ENCODE measurements at regions not wholly inside any gene's neighbourhood (a gene's known extent, or its start where the extent isn't known, plus 50 kb on each side); places are given as distances from the start of the nearest gene placed in this dataset.

GRCh38 chr9:135310134-135310533, 169.4 kb upstream of the PPP1R26 start:
- intact Hi-C loops (cut with micrococcal nuclease; ENCODE audit: unreplicated experiment), result no loop called here
- Histone ChIP-seq H3K27ac (ENCODE audit: low read length) (no peak overlapping the region), H3K27me3 (ENCODE audit: control insufficient read depth, insufficient read depth, low read length) (peaks cover 5% of the 10 kb centered on the region), H3K9me3 (ENCODE audit: control insufficient read depth, insufficient read depth, low read depth, low read length) (no peaks in the 10 kb centered on the region), H3K36me3 (ENCODE audit: control insufficient read depth, insufficient read depth, low read length) (no peaks in the 10 kb centered on the region), H3K4me3 (ENCODE audit: low read depth in 2 of 2, low read length in 2 of 2) (no peak overlapping the region), H3K4me1 (ENCODE audit: control insufficient read depth, insufficient read depth, low read length) (no peaks in the 10 kb centered on the region)
- ChIA-PET CTCF (no interaction called here), POLR2A (no interaction called here)
- ATAC-seq, result no peak
- no peak for TF ChIP-seq SIN3A (IDR thresholded peaks at IDR 0.05; ENCODE audit: borderline replicate concordance, insufficient read depth, low read depth, low read length)
- no peak for TF ChIP-seq POLR2AphosphoS5 (IDR thresholded peaks at IDR 0.05; ENCODE audit: low read depth, low read length)
- TF ChIP-seq REST (IDR thresholded peaks at IDR 0.05; ENCODE audit: insufficient read depth in 1 of 2, low read depth in 2 of 2, low read length in 1 of 2), result no peak
- TF ChIP-seq CTCF (IDR thresholded peaks at IDR 0.05), result no peak
- TF ChIP-seq TCF7L2 (IDR thresholded peaks at IDR 0.05; ENCODE audit: low read depth, low read length), result no peak
- in situ Hi-C loops (cut with HindIII; ENCODE audit: low pct_unique_long_range_greater_than_20kb, low sequenced_read_pairs), result no loop called here
- no TSS peak for BruUV-seq (replicated peaks)
- DNase-seq (ENCODE audit: low read depth, low spot score), result no peak

- no peak for DNase-seq (ENCODE audit: low read depth, low spot score)
- no TSS peak for BruUV-seq (replicated peaks)
- intact Hi-C loops (cut with micrococcal nuclease; ENCODE audit: unreplicated experiment), result no loop called here
- CTCF ChIA-PET, result no interaction called here
- no peak for ATAC-seq
- POLR2A ChIA-PET, result no interaction called here
- in situ Hi-C loops (cut with HindIII; ENCODE audit: low pct_unique_long_range_greater_than_20kb, low sequenced_read_pairs), result no loop called here
- no peaks in the 10 kb centered on the region for H3K4me1 ChIP-seq (ENCODE audit: control insufficient read depth, insufficient read depth, low read length)
- H3K27me3 ChIP-seq (ENCODE audit: control insufficient read depth, insufficient read depth, low read length), result peaks cover 12% of the 10 kb centered on the region
- H3K36me3 ChIP-seq (ENCODE audit: control insufficient read depth, insufficient read depth, low read length), result no peaks in the 10 kb centered on the region
- no peak overlapping the region for H3K4me3 ChIP-seq (ENCODE audit: low read depth in 2 of 2, low read length in 2 of 2)
- no peak overlapping the region for H3K27ac ChIP-seq (ENCODE audit: low read length)
- TF ChIP-seq SIN3A (IDR thresholded peaks at IDR 0.05; ENCODE audit: borderline replicate concordance, insufficient read depth, low read depth, low read length) (no peak), TCF7L2 (IDR thresholded peaks at IDR 0.05; ENCODE audit: low read depth, low read length) (no peak)
- no peaks in the 10 kb centered on the region for H3K9me3 ChIP-seq (ENCODE audit: control insufficient read depth, insufficient read depth, low read depth, low read length)
Measured at GRCh38 chr9:135315572-135315971, 164.0 kb upstream of the PPP1R26 start.

GRCh38 chr9:135320331-135320730, 159.3 kb upstream of the PPP1R26 start:
- in situ Hi-C loops (cut with HindIII; ENCODE audit: low pct_unique_long_range_greater_than_20kb, low sequenced_read_pairs) (no loop called here), intact Hi-C loops (cut with micrococcal nuclease; ENCODE audit: unreplicated experiment) (no loop called here)
- no peak for ATAC-seq
- Histone ChIP-seq H3K27ac (ENCODE audit: low read length) (no peak overlapping the region), H3K4me3 (ENCODE audit: low read depth in 2 of 2, low read length in 2 of 2) (no peak overlapping the region), H3K4me1 (ENCODE audit: control insufficient read depth, insufficient read depth, low read length) (no peaks in the 10 kb centered on the region), H3K27me3 (ENCODE audit: control insufficient read depth, insufficient read depth, low read length) (peaks cover 6% of the 10 kb centered on the region), H3K36me3 (ENCODE audit: control insufficient read depth, insufficient read depth, low read length) (no peaks in the 10 kb centered on the region), H3K9me3 (ENCODE audit: control insufficient read depth, insufficient read depth, low read depth, low read length) (no peaks in the 10 kb centered on the region)
- TF ChIP-seq TCF7L2 (IDR thresholded peaks at IDR 0.05; ENCODE audit: low read depth, low read length), result no peak
- no peak for TF ChIP-seq CTCF (IDR thresholded peaks at IDR 0.05)
- no peak for TF ChIP-seq REST (IDR thresholded peaks at IDR 0.05; ENCODE audit: insufficient read depth in 1 of 2, low read depth in 2 of 2, low read length in 1 of 2)
- TF ChIP-seq POLR2AphosphoS5 (IDR thresholded peaks at IDR 0.05; ENCODE audit: low read depth, low read length), result no peak
- TF ChIP-seq SIN3A (IDR thresholded peaks at IDR 0.05; ENCODE audit: borderline replicate concordance, insufficient read depth, low read depth, low read length), result no peak
- ChIA-PET POLR2A (no interaction called here), CTCF (no interaction called here)
- DNase-seq (ENCODE audit: low read depth, low spot score), result no peak
- BruUV-seq (replicated peaks), result no TSS peak
